ENCODE measurements at regions not wholly inside any gene's neighbourhood (a gene's known extent, or its start where the extent isn't known, plus 50 kb on each side); places are given as distances from the start of the nearest gene placed in this dataset.
"Not testable (repeated sequence)": the region's sequence is repeated elsewhere in the genome, so short reads cannot be mapped to it uniquely, and the experiment has no call there.

GRCh38 chr13:100980171-100980570 lies 305.6 kb upstream of the TMTC4 start:
- TF ChIP-seq, protein P1, sequence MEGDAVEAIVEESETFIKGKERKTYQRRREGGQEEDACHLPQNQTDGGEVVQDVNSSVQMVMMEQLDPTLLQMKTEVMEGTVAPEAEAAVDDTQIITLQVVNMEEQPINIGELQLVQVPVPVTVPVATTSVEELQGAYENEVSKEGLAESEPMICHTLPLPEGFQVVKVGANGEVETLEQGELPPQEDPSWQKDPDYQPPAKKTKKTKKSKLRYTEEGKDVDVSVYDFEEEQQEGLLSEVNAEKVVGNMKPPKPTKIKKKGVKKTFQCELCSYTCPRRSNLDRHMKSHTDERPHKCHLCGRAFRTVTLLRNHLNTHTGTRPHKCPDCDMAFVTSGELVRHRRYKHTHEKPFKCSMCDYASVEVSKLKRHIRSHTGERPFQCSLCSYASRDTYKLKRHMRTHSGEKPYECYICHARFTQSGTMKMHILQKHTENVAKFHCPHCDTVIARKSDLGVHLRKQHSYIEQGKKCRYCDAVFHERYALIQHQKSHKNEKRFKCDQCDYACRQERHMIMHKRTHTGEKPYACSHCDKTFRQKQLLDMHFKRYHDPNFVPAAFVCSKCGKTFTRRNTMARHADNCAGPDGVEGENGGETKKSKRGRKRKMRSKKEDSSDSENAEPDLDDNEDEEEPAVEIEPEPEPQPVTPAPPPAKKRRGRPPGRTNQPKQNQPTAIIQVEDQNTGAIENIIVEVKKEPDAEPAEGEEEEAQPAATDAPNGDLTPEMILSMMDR (IDR thresholded peaks at IDR 0.05; ENCODE audit: low read depth, low read length, missing control alignments) = no peak
- DNase-seq (ENCODE audit: low read depth) = no peak
- H3K4me3 ChIP-seq (ENCODE audit: low read depth, low read length) = no peak overlapping the region

GRCh38 chr13:100977841-100978240 lies 303.2 kb upstream of the TMTC4 start:
- no peak for DNase-seq (ENCODE audit: low read depth)
- H3K4me3 ChIP-seq (ENCODE audit: low read depth, low read length) = no peak overlapping the region
- TF ChIP-seq, protein P1 (IDR thresholded peaks at IDR 0.05; ENCODE audit: low read depth, low read length, missing control alignments) = no peak

DNA sequence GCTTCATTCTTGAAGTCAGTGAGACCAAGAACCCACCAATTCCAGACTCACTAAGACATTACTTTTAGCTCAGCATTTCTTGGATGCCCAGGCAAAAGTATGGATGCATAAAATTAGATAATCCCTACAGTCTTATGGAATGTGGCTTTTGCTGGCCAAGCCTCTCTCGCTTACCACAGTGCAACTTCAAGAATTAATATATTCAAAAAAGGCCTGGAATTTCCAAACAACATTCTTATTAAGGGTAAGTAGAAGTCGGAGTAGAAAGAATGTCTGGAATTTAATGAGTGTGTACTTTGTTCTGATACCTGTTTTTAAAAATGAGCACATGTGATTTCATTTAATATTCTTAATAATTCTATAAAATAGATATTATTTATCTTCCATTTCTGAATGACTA lies 302.4 kb upstream of the TMTC4 start:
- no peak overlapping the region for H3K4me3 ChIP-seq (ENCODE audit: low read depth, low read length)
- DNase-seq (ENCODE audit: low read depth) = no peak
- TF ChIP-seq, protein P1 (IDR thresholded peaks at IDR 0.05; ENCODE audit: low read depth, low read length, missing control alignments) = no peak

- H3K4me3 ChIP-seq (ENCODE audit: low read depth, low read length); DNase-seq (ENCODE audit: low read depth): not testable (repeated sequence)
Measured at GRCh38 chr13:100975666-100976065, 301.1 kb upstream of the TMTC4 start.

DNA sequence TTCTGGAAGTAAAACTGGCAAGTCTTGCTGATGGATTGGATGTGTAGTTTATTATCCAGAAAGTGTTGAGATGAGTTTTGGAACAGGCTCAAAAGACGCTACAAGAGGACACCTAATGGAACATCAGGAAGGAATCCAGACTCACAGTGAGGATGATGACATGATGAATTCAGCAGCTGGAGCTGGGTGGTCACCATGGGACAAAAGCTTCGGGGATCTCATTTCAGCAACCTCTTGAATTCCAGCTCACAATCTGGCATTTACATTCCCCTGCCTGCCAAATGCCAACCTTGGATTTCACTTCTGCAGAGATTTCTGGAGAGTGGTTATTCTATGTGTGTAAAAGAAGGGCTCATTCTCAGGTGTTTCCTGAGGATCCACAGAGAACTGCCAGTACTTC lies 288.0 kb upstream of the TMTC4 start:
- H3K4me3 ChIP-seq (ENCODE audit: low read depth, low read length) = no peak overlapping the region
- no peak for DNase-seq (ENCODE audit: low read depth)
- TF ChIP-seq, protein P1 (IDR thresholded peaks at IDR 0.05; ENCODE audit: low read depth, low read length, missing control alignments) = no peak

- no peak overlapping the region for H3K4me3 ChIP-seq (ENCODE audit: low read depth, low read length)
- no peak for DNase-seq (ENCODE audit: low read depth)
- TF ChIP-seq, protein P1 (IDR thresholded peaks at IDR 0.05; ENCODE audit: low read depth, low read length, missing control alignments) = no peak
Measured at GRCh38 chr13:100961186-100961585, 286.6 kb upstream of the TMTC4 start.

- no peak overlapping the region for H3K4me3 ChIP-seq (ENCODE audit: low read depth, low read length)
- TF ChIP-seq, protein P1 (IDR thresholded peaks at IDR 0.05; ENCODE audit: low read depth, low read length, missing control alignments) = no peak
- DNase-seq (ENCODE audit: low read depth) = no peak
Measured at GRCh38 chr13:100958831-100959230, 284.2 kb upstream of the TMTC4 start.

DNA sequence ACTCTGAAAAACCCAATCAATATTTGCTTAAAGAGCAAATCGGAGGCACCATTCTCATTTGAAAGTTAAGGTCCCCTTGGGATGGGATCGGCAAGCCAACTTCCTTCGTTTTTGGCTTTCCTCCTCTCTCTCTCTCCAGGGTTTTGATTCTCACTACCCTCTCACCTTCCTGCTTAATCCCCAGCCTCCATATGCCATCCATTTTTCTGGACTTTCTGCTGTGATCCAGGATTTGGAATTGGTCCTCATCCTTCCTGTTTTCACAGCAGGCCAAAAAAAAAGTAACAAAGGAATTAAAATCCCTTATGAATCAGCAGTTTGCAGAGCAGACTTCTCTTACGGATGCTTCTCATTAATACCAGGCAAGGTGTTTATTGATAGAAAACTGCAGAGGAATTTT lies 283.1 kb upstream of the TMTC4 start:
- no peak overlapping the region for H3K4me3 ChIP-seq (ENCODE audit: low read depth, low read length)
- no peak for DNase-seq (ENCODE audit: low read depth)
- TF ChIP-seq, protein P1 (IDR thresholded peaks at IDR 0.05; ENCODE audit: low read depth, low read length, missing control alignments) = no peak
